IPS DF 4.7 (cell line): ENCODE measurements at regions not wholly inside any gene's neighbourhood (a gene's known extent, or its start where the extent isn't known, plus 50 kb on each side); places are given as distances from the start of the nearest gene placed in this dataset.
A peak's percentile ranks its signal among the peaks of the same experiment; 100 is the strongest.
"Not testable (repeated sequence)": the region's sequence is repeated elsewhere in the genome, so short reads cannot be mapped to it uniquely, and the experiment has no call there.

Source experiments
- DNase-seq: peaks from one replicate; pipeline ENCODE4 v3.0.0-alpha.2; 2013; ENCODE audit warnings: low spot score; ENCODE audit errors: extremely low read depth

DNA sequence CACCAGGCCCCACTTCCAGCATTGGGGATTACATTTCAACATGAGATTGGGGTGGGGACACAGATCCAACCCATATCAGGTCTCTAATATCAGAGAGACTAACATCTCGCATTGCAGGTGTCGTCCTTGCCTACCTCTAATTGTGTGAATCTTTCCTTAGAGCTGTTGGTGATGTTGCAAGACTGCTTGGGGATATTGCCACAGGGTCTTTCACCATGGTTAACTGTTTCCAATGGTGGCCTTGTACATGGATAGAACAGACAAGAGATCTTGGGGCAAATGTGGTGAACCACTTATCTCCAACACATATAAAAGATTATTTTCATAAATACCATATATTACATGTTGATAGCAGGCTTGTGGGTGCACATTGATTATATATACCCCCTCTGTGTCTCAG, 270.3 kb upstream of the LINC00305 start:
- DNase-seq = no peak

DNA sequence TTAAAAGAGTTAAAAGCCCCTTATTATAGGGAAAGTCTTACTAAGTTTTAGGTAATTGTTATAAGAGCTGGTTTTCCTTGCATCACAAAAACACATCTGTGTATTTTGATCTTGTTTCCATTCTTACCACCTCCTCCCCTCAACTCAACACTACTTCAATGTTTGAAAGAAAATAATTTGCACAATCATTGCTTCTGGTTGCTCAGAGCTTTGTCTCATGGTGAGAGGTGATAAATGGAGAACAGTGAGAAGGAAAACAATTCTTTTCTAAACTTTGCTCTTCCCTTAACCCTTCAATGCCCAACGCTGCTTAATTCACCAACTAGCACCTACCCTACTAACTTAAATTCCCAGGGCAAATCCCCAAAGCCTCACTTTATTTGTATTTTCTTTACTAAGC, 268.1 kb upstream of the LINC00305 start:
- DNase-seq = peak; percentile 19

DNA sequence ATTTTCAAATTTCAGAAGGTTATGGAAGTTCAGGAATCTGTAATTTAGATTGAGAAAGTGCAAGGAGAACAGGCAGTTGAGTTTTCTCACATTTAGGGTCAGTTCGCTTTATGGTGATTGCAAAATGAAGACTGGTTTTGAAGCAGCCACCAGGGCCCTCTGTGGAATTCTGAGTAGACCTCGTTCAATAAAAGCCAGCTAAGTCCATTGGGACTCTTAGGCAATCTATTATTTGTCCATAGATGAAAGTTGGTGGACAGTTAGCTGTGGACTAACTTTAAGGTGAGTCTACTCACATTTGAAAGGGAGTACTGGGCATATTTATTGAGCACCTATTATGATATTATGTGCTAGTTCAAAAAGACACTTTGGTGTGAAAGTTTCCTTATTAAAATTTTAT, 266.3 kb upstream of the LINC00305 start:
- no peak for DNase-seq

DNA sequence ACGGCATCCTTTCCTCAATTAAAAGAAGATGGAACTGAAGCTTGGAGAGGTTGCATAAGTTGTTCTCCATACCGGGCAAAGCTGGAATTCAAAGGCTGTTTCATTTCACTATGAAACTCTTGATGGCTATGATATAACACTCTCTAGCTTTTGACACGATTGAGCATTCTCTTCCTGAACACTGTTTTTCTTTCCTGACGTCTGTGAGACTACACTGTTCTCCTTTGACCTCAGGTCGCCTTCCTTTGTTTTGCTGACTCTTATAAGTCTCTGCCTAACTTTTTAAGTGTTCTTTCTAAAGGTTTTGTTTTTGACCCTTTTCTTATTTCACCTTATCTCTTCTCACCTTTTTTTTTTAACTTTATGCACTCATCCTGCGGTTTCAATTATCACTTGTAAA, 261.8 kb upstream of the LINC00305 start:
- no peak for DNase-seq

DNA sequence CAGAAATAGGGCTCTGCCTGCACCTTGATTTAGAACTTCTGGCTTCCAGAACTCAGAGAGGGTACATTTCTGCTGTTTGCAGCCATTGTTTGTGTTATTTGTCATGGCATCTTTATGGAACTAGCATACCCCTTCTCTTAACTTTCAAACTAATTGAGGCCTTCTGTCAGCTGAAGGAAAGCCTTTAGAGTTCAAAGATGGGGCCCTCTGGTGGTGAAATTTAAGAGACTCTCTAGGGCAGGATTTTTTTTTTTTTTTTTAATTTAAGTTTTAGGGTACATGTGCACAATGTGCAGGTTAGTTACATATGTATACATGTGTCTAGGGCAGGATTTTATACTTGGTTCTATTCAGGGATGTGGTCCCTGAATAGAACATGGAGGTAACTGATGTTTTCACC, 260.6 kb upstream of the LINC00305 start:
- no peak for DNase-seq

DNA sequence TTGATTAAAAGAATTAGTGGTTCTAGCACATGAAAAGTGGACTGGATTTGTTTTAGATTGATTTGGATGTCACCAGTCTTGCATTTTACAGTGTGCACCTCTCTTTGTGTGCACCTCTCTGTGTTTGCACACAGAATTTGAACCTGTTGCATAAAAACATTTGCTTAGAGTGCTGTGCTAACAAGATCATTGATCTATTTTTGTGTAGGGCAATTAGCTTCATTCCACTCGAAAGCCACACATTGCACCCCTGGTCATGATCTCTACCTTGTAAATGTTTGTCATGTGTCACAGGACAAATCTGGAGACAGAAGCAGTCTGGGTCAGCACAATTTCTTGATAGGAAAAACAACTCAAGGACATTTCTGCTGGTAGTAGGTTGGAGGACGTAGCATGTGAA, 258.7 kb upstream of the LINC00305 start:
- no peak for DNase-seq

DNA sequence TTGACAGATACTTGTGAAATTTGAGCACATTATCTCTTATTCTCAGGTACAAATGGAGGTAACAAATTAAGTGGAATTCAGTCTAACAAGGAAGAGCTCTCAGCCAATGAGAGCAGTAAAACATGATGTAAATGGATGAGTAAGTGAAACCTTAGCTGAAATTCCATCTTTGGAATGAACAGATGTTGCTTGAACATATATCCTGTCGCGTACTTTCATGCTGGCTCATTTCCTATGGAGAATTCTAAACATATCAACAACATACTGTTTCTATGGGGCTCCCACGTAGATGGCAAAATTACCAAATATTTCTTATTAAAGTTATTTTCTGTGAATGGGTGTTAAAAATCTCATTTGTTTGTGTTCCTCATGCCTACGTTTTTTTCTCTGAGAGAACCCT, 256.3 kb upstream of the LINC00305 start:
- no peak for DNase-seq

DNA sequence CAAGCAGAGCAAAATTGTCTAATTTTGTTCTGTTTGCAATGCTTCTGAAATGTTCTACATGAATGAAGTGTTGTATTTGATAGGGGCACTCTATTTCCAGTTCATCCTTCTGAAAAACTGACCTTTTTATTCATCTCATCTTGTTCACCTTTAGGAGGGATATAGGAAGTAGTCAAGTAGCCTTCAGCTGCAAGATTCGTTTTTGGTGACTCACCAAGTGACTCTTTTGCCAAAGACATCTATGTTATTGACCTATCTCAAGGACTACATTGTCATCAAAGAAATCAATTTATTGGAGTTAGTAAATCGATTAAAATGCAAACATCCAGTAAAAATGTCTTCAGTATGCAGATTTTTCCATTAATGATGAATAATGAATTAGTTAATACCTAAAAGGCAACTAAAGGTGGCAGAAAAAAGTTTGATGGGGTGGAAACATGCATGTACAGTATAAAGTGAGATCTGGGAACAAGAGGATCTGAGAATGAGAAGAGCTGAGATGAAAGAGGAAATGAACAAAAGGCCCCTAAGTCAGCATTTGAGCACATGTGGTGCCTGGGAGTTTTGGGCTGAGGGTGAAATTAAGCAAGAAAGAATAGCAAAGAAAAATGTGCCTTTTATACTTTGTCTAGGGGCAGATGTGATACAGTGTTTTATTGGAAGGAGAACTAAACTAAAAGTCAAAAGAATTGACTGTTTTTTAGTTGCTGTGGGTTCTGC, 255.1 kb upstream of the LINC00305 start:
- DNase-seq = no peak

DNA sequence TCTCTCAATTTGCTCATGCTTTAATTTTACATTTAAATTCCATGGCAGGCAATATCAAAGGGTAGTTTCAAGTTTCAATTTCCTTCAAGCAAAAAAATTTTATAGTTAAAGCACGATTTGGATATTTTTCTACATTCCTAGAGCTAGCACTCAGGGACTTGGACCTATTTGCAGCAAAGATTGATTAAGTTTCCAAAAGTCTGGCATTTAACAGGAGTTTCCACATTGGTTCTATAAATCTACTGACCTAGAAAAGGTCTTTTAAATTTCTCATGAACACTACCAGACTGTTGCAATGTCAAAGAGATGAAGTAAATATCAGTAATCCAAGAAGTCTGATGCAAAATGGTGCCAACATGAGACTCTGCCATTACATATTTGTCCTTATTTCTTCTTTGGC, 253.7 kb upstream of the LINC00305 start:
- no peak for DNase-seq

DNA sequence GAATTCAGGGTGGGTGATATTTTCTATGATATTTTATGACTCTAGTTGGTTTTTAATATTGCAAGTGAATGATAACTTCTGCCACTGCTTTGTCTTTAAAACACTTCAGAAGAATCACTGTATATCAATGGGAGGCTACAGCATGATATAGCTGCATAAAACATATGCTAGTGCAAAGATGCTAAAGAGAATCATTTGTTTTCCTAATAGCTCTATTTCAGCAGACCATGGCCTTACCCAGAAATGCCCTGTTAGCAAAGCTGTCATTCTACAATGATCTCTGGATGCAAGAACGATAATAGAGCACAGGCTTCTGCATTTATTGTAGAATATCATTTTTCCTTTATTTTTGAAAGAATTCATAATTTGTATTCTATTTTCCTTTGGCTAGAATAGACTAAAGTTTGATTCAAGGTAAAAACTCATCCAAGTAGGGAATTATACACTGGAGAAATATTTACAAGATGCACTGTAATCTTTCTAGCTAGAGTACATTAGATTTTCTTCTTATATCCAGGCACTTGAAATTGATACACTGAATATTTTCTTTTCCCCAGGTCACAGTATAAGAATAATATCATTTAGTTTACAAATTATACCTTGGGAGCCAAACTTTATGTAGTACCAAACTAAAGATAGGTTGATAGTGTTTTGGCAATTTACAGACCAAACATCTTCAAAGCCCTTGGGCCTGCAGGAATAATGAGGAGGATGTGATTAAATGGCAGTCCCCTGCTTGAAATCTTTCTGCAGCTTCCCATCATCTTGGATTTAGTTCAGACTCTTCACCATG, 252.6 kb upstream of the LINC00305 start:
- no peak for DNase-seq

DNA sequence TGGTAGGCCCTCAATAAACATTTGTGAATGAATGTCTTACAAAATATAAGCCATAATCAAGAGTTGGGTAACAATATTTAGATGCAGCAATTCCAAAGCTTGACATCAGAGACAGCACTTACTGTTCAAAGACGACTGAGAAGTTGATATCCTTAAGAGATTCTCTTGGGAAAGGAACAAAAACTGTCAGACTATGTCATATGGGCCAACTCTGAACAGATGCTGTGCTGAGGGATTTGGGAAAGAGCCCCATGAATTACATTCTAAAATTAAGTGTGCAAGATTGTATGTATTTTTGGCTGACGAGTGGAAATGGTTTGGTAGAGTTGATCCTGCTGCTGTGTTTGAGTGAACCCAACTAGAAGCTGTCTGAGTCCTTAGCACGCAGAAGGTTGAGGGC, 250.7 kb upstream of the LINC00305 start:
- no peak for DNase-seq

DNA sequence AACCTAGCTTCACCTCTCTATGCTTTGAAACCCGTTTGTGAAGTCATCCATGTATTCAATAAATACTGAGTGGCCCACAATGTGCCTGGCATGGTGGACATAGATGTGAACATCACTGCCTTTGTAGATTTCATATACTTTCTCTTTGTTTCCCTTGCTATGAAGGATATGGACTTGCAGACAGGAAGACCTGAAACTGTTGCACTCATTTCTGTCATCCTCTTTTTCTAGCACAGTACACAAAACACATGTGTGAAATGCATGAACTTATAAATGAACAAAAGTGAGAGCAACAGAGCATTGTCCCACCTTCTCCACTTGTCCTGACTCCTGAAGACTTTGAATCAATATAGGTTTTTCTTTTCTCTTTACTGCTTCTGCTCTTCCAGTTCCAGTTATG, 249.4 kb upstream of the LINC00305 start:
- DNase-seq = no peak

DNA sequence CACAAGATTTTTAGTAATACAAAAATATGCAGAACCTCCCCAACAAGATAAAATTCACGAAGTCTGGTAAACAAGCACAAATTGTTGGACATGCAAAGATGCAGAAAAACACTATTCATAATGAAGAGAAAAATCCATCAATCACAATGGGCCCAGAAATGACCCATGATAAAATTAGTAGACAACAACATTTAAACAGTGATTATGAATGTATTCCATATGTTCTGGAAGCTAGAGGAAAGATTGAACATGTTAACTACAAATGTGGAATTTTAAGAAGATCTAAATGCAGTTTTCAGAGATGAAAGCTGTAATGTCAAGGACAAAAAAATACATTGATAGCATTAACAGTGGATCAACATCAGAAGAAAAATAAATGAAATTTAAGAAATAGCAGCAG, 243.3 kb upstream of the LINC00305 start:
- no peak for DNase-seq

DNA sequence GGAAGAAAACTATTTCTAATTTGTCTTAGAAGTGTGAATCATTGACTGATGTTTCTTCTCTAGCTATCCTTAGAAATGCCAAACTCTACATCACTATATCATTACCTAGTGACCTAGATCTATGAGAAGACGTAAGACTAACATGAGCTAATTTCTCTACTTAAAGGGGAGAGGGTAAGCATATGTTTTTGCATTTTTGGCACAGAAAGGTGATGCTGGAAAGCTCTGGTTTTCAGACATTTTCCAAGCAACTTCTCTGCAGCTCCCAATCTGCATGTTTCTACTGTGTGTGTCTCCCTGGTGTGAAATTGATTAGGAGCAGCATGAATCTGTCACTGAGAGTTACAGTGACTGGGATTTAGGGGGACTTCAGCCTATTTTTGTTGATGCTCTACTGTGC, 235.2 kb upstream of the LINC00305 start:
- DNase-seq = no peak

DNA sequence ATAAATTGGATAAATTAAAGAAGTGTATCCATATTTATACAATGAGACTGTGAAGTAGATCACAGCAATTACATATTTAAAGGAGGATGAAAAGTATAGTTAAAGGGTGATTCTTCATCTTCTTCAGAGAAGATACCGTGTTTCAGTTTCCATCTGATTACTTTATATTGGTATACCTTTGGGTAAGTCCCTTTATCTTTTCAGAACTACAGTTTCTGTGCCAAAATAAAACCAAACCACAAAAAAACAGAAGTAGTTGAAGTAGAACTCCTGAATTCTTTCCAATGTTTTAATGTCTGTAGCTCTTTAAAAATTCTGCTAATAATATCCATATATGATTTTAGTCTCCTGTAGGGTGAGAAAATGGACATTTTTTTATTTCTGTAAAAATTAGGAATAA, 231.2 kb upstream of the LINC00305 start:
- no peak for DNase-seq

DNA sequence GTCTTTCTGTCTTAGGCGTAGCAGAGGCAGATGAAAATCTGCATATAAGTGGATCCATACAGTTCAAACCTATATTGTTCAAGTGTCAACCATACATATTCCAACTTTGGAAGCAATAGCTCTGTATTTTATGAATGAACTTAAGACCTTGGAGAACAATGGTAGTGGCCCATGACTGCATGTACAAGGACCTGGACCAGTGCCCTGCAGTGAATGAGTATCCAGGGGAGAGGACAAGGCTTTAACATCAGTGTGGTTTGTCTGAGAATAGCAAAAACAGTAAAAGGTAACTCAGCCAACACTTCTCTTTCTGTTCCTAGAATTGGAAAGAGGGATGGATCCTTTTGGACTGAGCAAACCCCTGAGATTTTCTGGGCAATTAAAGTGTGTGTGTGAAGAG, 230.8 kb upstream of the LINC00305 start:
- no peak for DNase-seq

DNA sequence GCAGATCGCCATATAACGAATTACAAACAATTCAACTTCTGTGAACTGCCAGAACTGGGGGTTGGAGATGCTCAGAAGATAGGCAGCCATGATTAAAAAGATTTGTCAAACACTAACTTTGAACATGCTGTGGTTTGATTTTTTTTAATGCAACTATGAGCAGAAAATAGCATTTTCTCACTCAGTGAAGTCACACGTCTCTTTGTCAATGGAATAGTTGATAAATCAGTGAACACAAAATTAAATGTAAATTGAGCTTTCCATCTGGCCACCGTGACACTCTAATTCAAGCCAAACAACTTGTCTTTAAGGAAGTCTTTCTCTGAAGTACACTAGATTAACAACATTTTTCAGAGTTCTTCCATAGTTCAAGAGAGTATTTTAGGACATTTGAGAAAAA, 228.6 kb upstream of the LINC00305 start:
- DNase-seq = no peak

DNA sequence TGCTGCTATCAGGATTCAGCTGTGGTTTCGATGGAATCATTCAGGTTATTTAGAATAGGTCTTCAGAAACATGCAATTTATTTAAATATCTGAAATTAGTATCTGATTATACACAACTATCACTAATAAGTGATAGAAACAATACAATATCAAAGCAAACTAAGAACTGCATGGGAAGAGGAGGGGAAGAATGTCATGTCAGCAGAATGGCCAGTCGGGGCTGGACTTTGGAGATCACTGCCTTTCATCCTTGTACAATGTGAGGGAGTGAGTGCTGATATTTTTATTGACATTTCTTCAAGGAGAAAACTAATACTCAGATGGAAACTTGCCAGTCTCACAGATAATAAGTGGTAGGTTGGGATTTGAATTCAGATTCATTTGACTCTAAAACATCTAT, 224.0 kb upstream of the LINC00305 start:
- no peak for DNase-seq

DNA sequence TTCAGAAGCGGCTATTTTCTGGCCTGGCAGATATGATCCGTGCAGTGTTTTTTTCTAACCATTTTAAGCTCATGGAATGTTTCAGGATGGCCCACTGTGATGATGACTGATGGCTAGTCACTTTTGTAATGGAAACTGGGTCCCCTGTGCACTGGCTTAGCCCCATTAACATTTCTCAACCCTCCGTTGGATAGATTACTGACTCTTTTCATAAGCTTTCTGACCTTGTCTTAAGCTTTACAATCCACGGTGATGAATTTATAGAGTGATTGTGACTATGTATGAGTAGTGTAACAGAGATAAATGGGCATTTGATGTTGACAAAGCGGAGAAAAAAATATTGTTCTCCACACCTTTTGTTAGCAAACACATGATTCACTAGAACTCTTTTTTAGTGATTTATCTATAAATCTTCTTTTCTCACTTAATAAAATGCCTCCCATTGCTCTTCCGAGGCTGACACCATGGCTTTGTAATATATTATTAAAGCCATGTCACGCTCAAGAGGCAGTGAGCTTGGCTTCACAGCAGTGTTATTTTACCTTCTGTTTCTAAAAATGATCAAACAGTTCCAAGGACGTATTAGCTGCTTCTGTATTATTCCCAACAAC, 221.0 kb upstream of the LINC00305 start:
- not testable (repeated sequence) for DNase-seq

DNA sequence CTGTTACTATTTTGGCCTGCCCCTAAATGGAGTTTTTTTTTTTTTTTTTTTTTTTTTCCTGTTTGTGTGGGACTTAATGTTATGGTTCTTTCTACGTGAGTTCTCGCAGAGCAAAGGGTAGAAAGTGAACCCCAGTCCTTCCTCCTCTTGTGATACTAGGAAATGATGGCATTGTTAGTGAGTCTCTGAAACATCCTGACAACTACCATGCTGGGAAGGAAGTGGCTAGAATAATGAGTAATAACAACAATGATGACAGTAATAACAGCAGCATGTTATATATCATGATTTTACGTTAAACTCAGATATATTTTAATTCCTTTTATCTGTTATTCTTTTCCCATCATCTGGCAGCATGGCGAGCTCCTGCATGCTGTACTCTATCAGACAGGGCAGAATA, 216.2 kb upstream of the LINC00305 start:
- no peak for DNase-seq

DNA sequence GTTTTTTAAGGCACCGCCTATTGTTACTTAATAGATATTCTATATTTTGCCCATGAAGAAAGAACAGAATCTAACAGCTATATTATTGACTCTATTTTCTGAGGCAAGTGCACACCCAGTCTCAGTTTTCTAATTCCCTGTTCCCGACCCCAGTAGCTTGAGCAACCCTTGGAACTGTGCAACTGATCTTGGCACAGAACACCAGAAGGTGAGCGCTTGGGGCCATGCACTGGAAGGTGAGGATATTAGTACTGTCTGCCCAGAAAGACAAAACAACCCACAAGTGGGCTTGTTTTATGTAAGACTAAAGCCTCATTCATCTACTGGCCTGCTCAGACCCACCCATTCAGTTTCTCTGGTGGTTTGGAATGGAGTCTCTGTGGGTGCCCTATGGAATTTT, 188.8 kb upstream of the LINC00305 start:
- no peak for DNase-seq

DNA sequence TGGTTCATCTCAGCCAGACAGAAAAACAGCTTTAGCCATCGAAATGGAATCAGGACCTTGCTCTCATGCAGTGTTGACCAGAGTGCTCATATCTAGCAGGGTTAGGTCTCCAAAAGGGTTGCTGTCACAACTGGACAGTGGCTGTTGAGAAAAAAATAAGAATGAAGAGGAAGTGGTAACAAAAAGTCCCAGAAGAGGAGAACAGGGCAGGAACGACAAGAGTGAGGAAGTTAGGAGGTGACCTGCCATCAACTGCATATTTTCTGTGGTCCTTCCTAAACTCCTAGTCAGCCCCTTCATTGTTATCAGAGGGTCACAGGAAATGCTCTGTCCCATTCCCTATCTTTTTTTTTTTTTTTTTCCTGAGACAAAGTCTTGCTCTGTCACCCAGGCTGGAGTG, 188.1 kb upstream of the LINC00305 start:
- DNase-seq = no peak

DNA sequence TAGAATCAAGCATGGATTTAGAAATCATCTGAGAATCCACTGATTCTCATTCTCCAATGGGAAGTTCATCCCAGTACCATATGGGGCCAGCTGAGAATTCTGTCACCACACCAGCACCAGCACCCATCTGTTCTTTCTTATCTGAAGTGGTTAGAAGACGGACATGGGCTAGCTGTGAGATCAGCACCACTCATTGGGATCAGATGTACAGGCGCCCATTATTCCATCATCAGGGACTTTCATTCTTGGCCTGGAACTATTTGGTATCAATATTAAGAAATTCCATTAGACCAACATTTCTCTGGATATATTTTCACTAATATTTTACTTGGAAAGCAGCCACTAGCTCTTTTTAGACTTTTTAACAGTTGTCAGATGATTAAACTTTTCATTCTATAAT, 185.9 kb upstream of the LINC00305 start:
- DNase-seq = no peak
